Neuronal stem cell (in vitro differentiated cells): ENCODE measurements at regions not wholly inside any gene's neighbourhood (a gene's known extent, or its start where the extent isn't known, plus 50 kb on each side); places are given as distances from the start of the nearest gene placed in this dataset.
A peak's percentile ranks its signal among the peaks of the same experiment; 100 is the strongest.
"Not testable (repeated sequence)": the region's sequence is repeated elsewhere in the genome, so short reads cannot be mapped to it uniquely, and the experiment has no call there.

ENCODE experiments used
- DNase-seq: peaks from one replicate; pipeline ENCODE4 v3.0.0-alpha.2; 2013; ENCODE audit warnings: low spot score
- H2AFZ ChIP-seq: one replicate; pipeline ENCODE4 v1.6.1; 2013; ENCODE audit warnings: mild to moderate bottlenecking, low read length, inconsistent platforms
- H2AK5ac ChIP-seq: 2 replicates; pipeline ENCODE4 v1.6.1; 2013; ENCODE audit warnings: low read depth, mild to moderate bottlenecking, inconsistent platforms, low read length, moderate library complexity, mixed read lengths
- H2BK120ac ChIP-seq: 2 replicates; pipeline ENCODE4 v1.6.1; 2013; ENCODE audit warnings: low read depth, mild to moderate bottlenecking, inconsistent platforms, low read length, moderate library complexity, mixed read lengths
- H2BK12ac ChIP-seq: one replicate; pipeline ENCODE4 v1.6.1; 2013; ENCODE audit warnings: low read length, inconsistent platforms
- H2BK15ac ChIP-seq: 2 replicates; pipeline ENCODE4 v1.6.1; 2013; ENCODE audit warnings: mild to moderate bottlenecking, low read length, inconsistent platforms, mixed read lengths
- H2BK5ac ChIP-seq: one replicate; pipeline ENCODE4 v1.6.1; 2013; ENCODE audit warnings: inconsistent platforms, mild to moderate bottlenecking, low read length, moderate library complexity
- H3K14ac ChIP-seq: one replicate; pipeline ENCODE4 v1.6.1; 2013; ENCODE audit warnings: low read length, inconsistent platforms
- H3K18ac ChIP-seq: 2 replicates; pipeline ENCODE4 v1.6.1; 2013; ENCODE audit warnings: low read length, inconsistent platforms
- H3K23ac ChIP-seq: 2 replicates; pipeline ENCODE4 v1.6.1; 2013; ENCODE audit warnings: low read depth, mild to moderate bottlenecking, mixed read lengths, low read length, inconsistent platforms; ENCODE audit not compliant: poor library complexity
- H3K27ac ChIP-seq: replicated peaks from 3 replicates; pipeline ENCODE4 v1.5.1; 2013; ENCODE audit warnings: low read length, inconsistent platforms
- H3K27me3 ChIP-seq, 3 experiments: 2 replicates each; pipeline ENCODE4 v1.6.1; 2013; ENCODE audit warnings: low read length in 3 of 3, mild to moderate bottlenecking in 2 of 3, inconsistent platforms in 1 of 3, low read depth in 1 of 3, mixed read lengths in 1 of 3, moderate library complexity in 1 of 3; ENCODE audit not compliant: control insufficient read depth in 3 of 3, insufficient read depth in 3 of 3
- H3K36me3 ChIP-seq, 2 donors: replicated peaks in 1 of 2; 2 replicates each; pipeline ENCODE4 v1.6.1; 2013; ENCODE audit warnings: low read length in 2 of 2; ENCODE audit not compliant: control insufficient read depth in 2 of 2, insufficient read depth in 2 of 2
- H3K4ac ChIP-seq: 2 replicates; pipeline ENCODE4 v1.6.1; 2013; ENCODE audit warnings: inconsistent platforms, mild to moderate bottlenecking, low read length, moderate library complexity
- H3K4me1 ChIP-seq, 2 donors: 1 replicate in 1 of 2; 2 replicates in 1 of 2; pipeline ENCODE4 v1.6.1; 2013; ENCODE audit warnings: low read length in 2 of 2, low read depth in 1 of 2; ENCODE audit not compliant: control insufficient read depth in 2 of 2, insufficient read depth in 1 of 2
- H3K4me2 ChIP-seq: one replicate; pipeline ENCODE4 v1.6.1; 2013; ENCODE audit warnings: mild to moderate bottlenecking, low read length, inconsistent platforms; ENCODE audit not compliant: insufficient read depth, poor library complexity, severe bottlenecking
- H3K4me3 ChIP-seq, 2 donors: 2 replicates each; pipeline ENCODE4 v1.5.1; 2013; ENCODE audit warnings: low read length in 2 of 2, mild to moderate bottlenecking in 2 of 2, inconsistent platforms in 1 of 2, moderate library complexity in 1 of 2
- H3K79me1 ChIP-seq: one replicate; pipeline ENCODE4 v1.6.1; 2013; ENCODE audit warnings: low read depth, mild to moderate bottlenecking, inconsistent platforms, low read length, moderate library complexity
- H3K9ac ChIP-seq: one replicate; pipeline ENCODE4 v1.6.1; 2013; ENCODE audit warnings: mild to moderate bottlenecking, low read depth, low read length, inconsistent platforms; ENCODE audit not compliant: poor library complexity
- H3K9me3 ChIP-seq, 2 donors: replicated peaks in 1 of 2; 2 replicates each; pipeline versions ENCODE3 to v1.6.1; 2013; ENCODE audit warnings: low read length in 2 of 2, mild to moderate bottlenecking in 2 of 2, inconsistent platforms in 1 of 2, low read depth in 1 of 2, mixed read lengths in 1 of 2, moderate library complexity in 1 of 2; ENCODE audit not compliant: control insufficient read depth in 2 of 2, insufficient read depth in 1 of 2
- H4K8ac ChIP-seq: one replicate; pipeline ENCODE4 v1.6.1; 2013; ENCODE audit warnings: low read depth, mild to moderate bottlenecking, inconsistent platforms, low read length, moderate library complexity
- H4K91ac ChIP-seq: one replicate; pipeline ENCODE4 v1.6.1; 2013; ENCODE audit warnings: low read length, low read depth, mild to moderate bottlenecking, inconsistent platforms; ENCODE audit not compliant: poor library complexity
- WGBS, 2 donors: extraction: QIAGEN DNeasy Blood & Tissue Kit; methylation state at CpG; one replicate each; pipeline ENCODE4 v1.1.7; 2013; ENCODE audit warnings: missing lambda C conversion rate in 2 of 2, mixed read lengths in 1 of 2; ENCODE audit not compliant: insufficient read length in 2 of 2, insufficient replicate concordance in 1 of 2; ENCODE audit errors: extremely low coverage in 2 of 2; 5-methylcytosine and 5-hydroxymethylcytosine counted together

- H3K4ac ChIP-seq, DNase-seq, H3K27me3 ChIP-seq, H3K4me3 ChIP-seq, H3K14ac ChIP-seq, H2AFZ ChIP-seq, H3K27ac ChIP-seq, H3K79me1 ChIP-seq, H2BK120ac ChIP-seq, H2BK12ac ChIP-seq, H3K9me3 ChIP-seq, H2AK5ac ChIP-seq, H2BK15ac ChIP-seq, H4K91ac ChIP-seq, H3K4me1 ChIP-seq, H3K9ac ChIP-seq, H3K36me3 ChIP-seq, H3K23ac ChIP-seq, H4K8ac ChIP-seq, H2BK5ac ChIP-seq, H3K4me2 ChIP-seq, H3K18ac ChIP-seq: not testable (repeated sequence)
- WGBS, 2 donors: no CpG with 5 or more reads among the region's 15 CpGs
Measured at GRCh38 chr4:3904264-3904955, 138.2 kb downstream of the ADRA2C start.

- not testable (repeated sequence) for H3K9ac ChIP-seq, H3K9me3 ChIP-seq, H3K27ac ChIP-seq, H3K14ac ChIP-seq, H3K4me2 ChIP-seq, H3K18ac ChIP-seq, H3K79me1 ChIP-seq, H2AFZ ChIP-seq, H2BK120ac ChIP-seq, H3K23ac ChIP-seq, H3K4ac ChIP-seq, H2BK12ac ChIP-seq, H2BK15ac ChIP-seq, H2AK5ac ChIP-seq, H3K4me3 ChIP-seq, H3K4me1 ChIP-seq, H2BK5ac ChIP-seq, H3K27me3 ChIP-seq, H3K36me3 ChIP-seq, DNase-seq, H4K91ac ChIP-seq, H4K8ac ChIP-seq
- no CpG with 5 or more reads among the region's 3 CpGs for WGBS, 2 donors
Measured at GRCh38 chr4:3909616-3910015, 143.4 kb downstream of the ADRA2C start.

- not testable (repeated sequence) for H3K9me3 ChIP-seq, H3K4me2 ChIP-seq, H4K91ac ChIP-seq, H3K27ac ChIP-seq, H2BK120ac ChIP-seq, H3K79me1 ChIP-seq, H3K36me3 ChIP-seq, H2AK5ac ChIP-seq, H2AFZ ChIP-seq, H3K4me1 ChIP-seq, H4K8ac ChIP-seq, H3K18ac ChIP-seq, H3K9ac ChIP-seq, H2BK15ac ChIP-seq, H2BK5ac ChIP-seq, H3K14ac ChIP-seq, H3K4me3 ChIP-seq, H3K27me3 ChIP-seq, H3K4ac ChIP-seq, H2BK12ac ChIP-seq, DNase-seq
- H3K23ac ChIP-seq: peak overlapping the region; percentile 0
- WGBS, 2 donors: no CpG with 5 or more reads among the region's 14 CpGs
Measured at GRCh38 chr4:3910161-3910950, 144.2 kb downstream of the ADRA2C start.

- no peak for DNase-seq
- H2AK5ac ChIP-seq: no peak overlapping the region
- WGBS, 2 donors: no CpG with 5 or more reads among the region's 19 CpGs
- no peak overlapping the region for H4K91ac ChIP-seq
- peak overlapping the region; percentile 0 for H3K23ac ChIP-seq
- peak overlapping the region in 1 of 2 donors; percentile 61 for H3K4me3 ChIP-seq
- H3K4me1 ChIP-seq: no peaks in the 10 kb centered on the region
- no peaks in the 10 kb centered on the region for H3K79me1 ChIP-seq
- no peak overlapping the region for H3K4ac ChIP-seq
- peaks cover 0 to 2% (median 0%) of the 10 kb centered on the region in 3 experiments for H3K27me3 ChIP-seq
- H3K4me2 ChIP-seq: no peak overlapping the region
- no peak overlapping the region for H3K18ac ChIP-seq
- peaks cover 0 to 7% of the 10 kb centered on the region in 2 donors for H3K9me3 ChIP-seq
- peak overlapping the region; percentile 18 for H3K9ac ChIP-seq
- no peak overlapping the region for H3K27ac ChIP-seq
- no peak overlapping the region for H2AFZ ChIP-seq
- no peak overlapping the region for H4K8ac ChIP-seq
- no peak overlapping the region for H2BK15ac ChIP-seq
- no peaks in the 10 kb centered on the region for H3K36me3 ChIP-seq
- H2BK120ac ChIP-seq: no peak overlapping the region
- no peak overlapping the region for H2BK12ac ChIP-seq
- H2BK5ac ChIP-seq: no peak overlapping the region
- H3K14ac ChIP-seq: peak overlapping the region; percentile 98
Measured at GRCh38 chr4:3911252-3911856, 145.2 kb downstream of the ADRA2C start.
